ENCODE measurements at regions not wholly inside any gene's neighbourhood (a gene's known extent, or its start where the extent isn't known, plus 50 kb on each side); places are given as distances from the start of the nearest gene placed in this dataset.

DNA sequence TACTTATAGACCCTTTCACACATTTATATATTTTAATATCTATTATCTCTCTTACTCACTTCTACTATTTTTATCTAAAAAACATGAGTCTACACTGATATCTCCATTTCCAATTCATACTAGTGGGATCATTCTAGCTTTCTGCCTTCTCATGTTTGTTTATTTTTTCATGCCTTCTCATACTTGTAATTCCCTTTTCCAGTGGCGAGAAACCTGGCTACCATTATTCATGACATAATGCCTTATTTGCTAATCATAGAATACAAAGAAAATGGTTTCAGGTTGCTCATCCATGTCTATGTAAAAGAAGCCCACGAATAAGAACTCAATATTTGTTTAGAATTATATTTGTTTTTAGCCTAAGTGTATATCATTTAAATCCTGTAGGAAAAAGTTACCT, 232.7 kb upstream of the ACTBL2 start:
- no peak for TF ChIP-seq TAF1 (IDR thresholded peaks at IDR 0.05; ENCODE audit: borderline replicate concordance, low read depth, low read length)
- no peak for TF ChIP-seq JUND (IDR thresholded peaks at IDR 0.05)
- TF ChIP-seq, protein P1, sequence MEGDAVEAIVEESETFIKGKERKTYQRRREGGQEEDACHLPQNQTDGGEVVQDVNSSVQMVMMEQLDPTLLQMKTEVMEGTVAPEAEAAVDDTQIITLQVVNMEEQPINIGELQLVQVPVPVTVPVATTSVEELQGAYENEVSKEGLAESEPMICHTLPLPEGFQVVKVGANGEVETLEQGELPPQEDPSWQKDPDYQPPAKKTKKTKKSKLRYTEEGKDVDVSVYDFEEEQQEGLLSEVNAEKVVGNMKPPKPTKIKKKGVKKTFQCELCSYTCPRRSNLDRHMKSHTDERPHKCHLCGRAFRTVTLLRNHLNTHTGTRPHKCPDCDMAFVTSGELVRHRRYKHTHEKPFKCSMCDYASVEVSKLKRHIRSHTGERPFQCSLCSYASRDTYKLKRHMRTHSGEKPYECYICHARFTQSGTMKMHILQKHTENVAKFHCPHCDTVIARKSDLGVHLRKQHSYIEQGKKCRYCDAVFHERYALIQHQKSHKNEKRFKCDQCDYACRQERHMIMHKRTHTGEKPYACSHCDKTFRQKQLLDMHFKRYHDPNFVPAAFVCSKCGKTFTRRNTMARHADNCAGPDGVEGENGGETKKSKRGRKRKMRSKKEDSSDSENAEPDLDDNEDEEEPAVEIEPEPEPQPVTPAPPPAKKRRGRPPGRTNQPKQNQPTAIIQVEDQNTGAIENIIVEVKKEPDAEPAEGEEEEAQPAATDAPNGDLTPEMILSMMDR (IDR thresholded peaks at IDR 0.05) = no peak
- no peak for TF ChIP-seq TCF12 (IDR thresholded peaks at IDR 0.05)
- TF ChIP-seq CHD2 (IDR thresholded peaks at IDR 0.05; ENCODE audit: low read length, partially characterized antibody) = no peak
- TF ChIP-seq, protein P2, sequence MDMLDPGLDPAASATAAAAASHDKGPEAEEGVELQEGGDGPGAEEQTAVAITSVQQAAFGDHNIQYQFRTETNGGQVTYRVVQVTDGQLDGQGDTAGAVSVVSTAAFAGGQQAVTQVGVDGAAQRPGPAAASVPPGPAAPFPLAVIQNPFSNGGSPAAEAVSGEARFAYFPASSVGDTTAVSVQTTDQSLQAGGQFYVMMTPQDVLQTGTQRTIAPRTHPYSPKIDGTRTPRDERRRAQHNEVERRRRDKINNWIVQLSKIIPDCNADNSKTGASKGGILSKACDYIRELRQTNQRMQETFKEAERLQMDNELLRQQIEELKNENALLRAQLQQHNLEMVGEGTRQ (IDR thresholded peaks at IDR 0.05; ENCODE audit: borderline replicate concordance, low read depth, low read length) = no peak
- TF ChIP-seq FOXM1 (IDR thresholded peaks at IDR 0.05; ENCODE audit: low read depth) = no peak
- no peak for TF ChIP-seq GABPA (IDR thresholded peaks at IDR 0.05; ENCODE audit: low read depth)
- no peak for TF ChIP-seq SIN3A (IDR thresholded peaks at IDR 0.05; ENCODE audit: borderline replicate concordance, low read depth, low read length)
- TF ChIP-seq, protein P3, sequence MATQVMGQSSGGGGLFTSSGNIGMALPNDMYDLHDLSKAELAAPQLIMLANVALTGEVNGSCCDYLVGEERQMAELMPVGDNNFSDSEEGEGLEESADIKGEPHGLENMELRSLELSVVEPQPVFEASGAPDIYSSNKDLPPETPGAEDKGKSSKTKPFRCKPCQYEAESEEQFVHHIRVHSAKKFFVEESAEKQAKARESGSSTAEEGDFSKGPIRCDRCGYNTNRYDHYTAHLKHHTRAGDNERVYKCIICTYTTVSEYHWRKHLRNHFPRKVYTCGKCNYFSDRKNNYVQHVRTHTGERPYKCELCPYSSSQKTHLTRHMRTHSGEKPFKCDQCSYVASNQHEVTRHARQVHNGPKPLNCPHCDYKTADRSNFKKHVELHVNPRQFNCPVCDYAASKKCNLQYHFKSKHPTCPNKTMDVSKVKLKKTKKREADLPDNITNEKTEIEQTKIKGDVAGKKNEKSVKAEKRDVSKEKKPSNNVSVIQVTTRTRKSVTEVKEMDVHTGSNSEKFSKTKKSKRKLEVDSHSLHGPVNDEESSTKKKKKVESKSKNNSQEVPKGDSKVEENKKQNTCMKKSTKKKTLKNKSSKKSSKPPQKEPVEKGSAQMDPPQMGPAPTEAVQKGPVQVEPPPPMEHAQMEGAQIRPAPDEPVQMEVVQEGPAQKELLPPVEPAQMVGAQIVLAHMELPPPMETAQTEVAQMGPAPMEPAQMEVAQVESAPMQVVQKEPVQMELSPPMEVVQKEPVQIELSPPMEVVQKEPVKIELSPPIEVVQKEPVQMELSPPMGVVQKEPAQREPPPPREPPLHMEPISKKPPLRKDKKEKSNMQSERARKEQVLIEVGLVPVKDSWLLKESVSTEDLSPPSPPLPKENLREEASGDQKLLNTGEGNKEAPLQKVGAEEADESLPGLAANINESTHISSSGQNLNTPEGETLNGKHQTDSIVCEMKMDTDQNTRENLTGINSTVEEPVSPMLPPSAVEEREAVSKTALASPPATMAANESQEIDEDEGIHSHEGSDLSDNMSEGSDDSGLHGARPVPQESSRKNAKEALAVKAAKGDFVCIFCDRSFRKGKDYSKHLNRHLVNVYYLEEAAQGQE (IDR thresholded peaks at IDR 0.05; ENCODE audit: low read depth, low read length) = no peak
- TF ChIP-seq TEAD4 (IDR thresholded peaks at IDR 0.05; ENCODE audit: borderline replicate concordance, insufficient read depth) = no peak
- TF ChIP-seq, protein P4, sequence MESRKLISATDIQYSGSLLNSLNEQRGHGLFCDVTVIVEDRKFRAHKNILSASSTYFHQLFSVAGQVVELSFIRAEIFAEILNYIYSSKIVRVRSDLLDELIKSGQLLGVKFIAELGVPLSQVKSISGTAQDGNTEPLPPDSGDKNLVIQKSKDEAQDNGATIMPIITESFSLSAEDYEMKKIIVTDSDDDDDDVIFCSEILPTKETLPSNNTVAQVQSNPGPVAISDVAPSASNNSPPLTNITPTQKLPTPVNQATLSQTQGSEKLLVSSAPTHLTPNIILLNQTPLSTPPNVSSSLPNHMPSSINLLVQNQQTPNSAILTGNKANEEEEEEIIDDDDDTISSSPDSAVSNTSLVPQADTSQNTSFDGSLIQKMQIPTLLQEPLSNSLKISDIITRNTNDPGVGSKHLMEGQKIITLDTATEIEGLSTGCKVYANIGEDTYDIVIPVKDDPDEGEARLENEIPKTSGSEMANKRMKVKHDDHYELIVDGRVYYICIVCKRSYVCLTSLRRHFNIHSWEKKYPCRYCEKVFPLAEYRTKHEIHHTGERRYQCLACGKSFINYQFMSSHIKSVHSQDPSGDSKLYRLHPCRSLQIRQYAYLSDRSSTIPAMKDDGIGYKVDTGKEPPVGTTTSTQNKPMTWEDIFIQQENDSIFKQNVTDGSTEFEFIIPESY (IDR thresholded peaks at IDR 0.05; ENCODE audit: borderline replicate concordance, low read depth) = no peak
